ENCODE measurements at regions not wholly inside any gene's neighbourhood (a gene's known extent, or its start where the extent isn't known, plus 50 kb on each side); places are given as distances from the start of the nearest gene placed in this dataset.

- H3K4me2 ChIP-seq (ENCODE audit: low read length): no peak overlapping the region
- peak; percentile 22; the same call in 1 of the 2 replicates for TF ChIP-seq CTCF (IDR thresholded peaks at IDR 0.05; ENCODE audit: low read depth, low read length)
- TF ChIP-seq EZH2phosphoT487 (IDR thresholded peaks at IDR 0.05; ENCODE audit: low read depth): no peak
- no peaks in the 10 kb centered on the region for H3K9me3 ChIP-seq (ENCODE audit: insufficient read depth, low read length)
- H3K36me3 ChIP-seq (replicated peaks; ENCODE audit: low read depth, low read length): no peaks in the 10 kb centered on the region
- no peaks in the 10 kb centered on the region for H3K27me3 ChIP-seq (ENCODE audit: low read depth, low read length)
- no peak overlapping the region for H2AFZ ChIP-seq (ENCODE audit: low read depth, low read length)
- no peaks in the 10 kb centered on the region for H3K79me2 ChIP-seq (ENCODE audit: low read length)
- H3K27ac ChIP-seq (ENCODE audit: low read length): no peak overlapping the region
- H3K9ac ChIP-seq (ENCODE audit: low read length): no peak overlapping the region
- no peaks in the 10 kb centered on the region for H3K4me1 ChIP-seq (ENCODE audit: low read length)
- no peak overlapping the region for H3K4me3 ChIP-seq (ENCODE audit: low read length)
- no peaks in the 10 kb centered on the region for H4K20me1 ChIP-seq (ENCODE audit: insufficient read depth, low read length)
These were observed 318.9 kb upstream of the PBX1 start for GRCh38 chr1:164240081-164240480.

GRCh38 chr1:164250365-164250764 is 308.6 kb upstream of the PBX1 start:
- H3K27me3 ChIP-seq (ENCODE audit: low read depth, low read length): no peaks in the 10 kb centered on the region
- H3K4me3 ChIP-seq (ENCODE audit: low read length): no peak overlapping the region
- no peak overlapping the region for H3K9ac ChIP-seq (ENCODE audit: low read length)
- no peaks in the 10 kb centered on the region for H4K20me1 ChIP-seq (ENCODE audit: insufficient read depth, low read length)
- H3K9me3 ChIP-seq (ENCODE audit: insufficient read depth, low read length): 0 out of 2 replicates have a peak, but pooled peaks cover 4% of the 10 kb centered on the region
- no peak for TF ChIP-seq CTCF (IDR thresholded peaks at IDR 0.05; ENCODE audit: low read depth, low read length)
- no peak for TF ChIP-seq EZH2phosphoT487 (IDR thresholded peaks at IDR 0.05; ENCODE audit: low read depth)
- no peak overlapping the region for H2AFZ ChIP-seq (ENCODE audit: low read depth, low read length)
- no peak overlapping the region for H3K4me2 ChIP-seq (ENCODE audit: low read length)
- H3K79me2 ChIP-seq (ENCODE audit: low read length): no peaks in the 10 kb centered on the region
- H3K27ac ChIP-seq (ENCODE audit: low read length): no peak overlapping the region
- H3K4me1 ChIP-seq (ENCODE audit: low read length): no peaks in the 10 kb centered on the region
- H3K36me3 ChIP-seq (replicated peaks; ENCODE audit: low read depth, low read length): no peaks in the 10 kb centered on the region

- Histone ChIP-seq H3K9me3 (ENCODE audit: insufficient read depth, low read length) (0 out of 2 replicates have a peak, but pooled peaks cover 4% of the 10 kb centered on the region), H3K79me2 (ENCODE audit: low read length) (no peaks in the 10 kb centered on the region), H3K4me2 (ENCODE audit: low read length) (no peak overlapping the region), H4K20me1 (ENCODE audit: insufficient read depth, low read length) (no peaks in the 10 kb centered on the region), H3K4me1 (ENCODE audit: low read length) (no peaks in the 10 kb centered on the region), H3K27me3 (ENCODE audit: low read depth, low read length) (no peaks in the 10 kb centered on the region), H3K4me3 (ENCODE audit: low read length) (no peak overlapping the region), H3K27ac (ENCODE audit: low read length) (no peak overlapping the region), H3K9ac (ENCODE audit: low read length) (no peak overlapping the region), H3K36me3 (replicated peaks; ENCODE audit: low read depth, low read length) (no peaks in the 10 kb centered on the region), H2AFZ (ENCODE audit: low read depth, low read length) (no peak overlapping the region)
- no peak for TF ChIP-seq EZH2phosphoT487 (IDR thresholded peaks at IDR 0.05; ENCODE audit: low read depth)
- TF ChIP-seq CTCF (IDR thresholded peaks at IDR 0.05; ENCODE audit: low read depth, low read length): no peak
These were observed 302.5 kb upstream of the PBX1 start for GRCh38 chr1:164256456-164256855.

GRCh38 chr1:164261691-164262240 is 297.2 kb upstream of the PBX1 start:
- H4K20me1 ChIP-seq (ENCODE audit: insufficient read depth, low read length): no peaks in the 10 kb centered on the region
- no peaks in the 10 kb centered on the region for H3K9me3 ChIP-seq (ENCODE audit: insufficient read depth, low read length)
- H3K4me1 ChIP-seq (ENCODE audit: low read length): no peaks in the 10 kb centered on the region
- no peak overlapping the region for H3K4me3 ChIP-seq (ENCODE audit: low read length)
- H3K27ac ChIP-seq (ENCODE audit: low read length): no peak overlapping the region
- H3K4me2 ChIP-seq (ENCODE audit: low read length): no peak overlapping the region
- H3K9ac ChIP-seq (ENCODE audit: low read length): no peak overlapping the region
- H2AFZ ChIP-seq (ENCODE audit: low read depth, low read length): no peak overlapping the region
- H3K79me2 ChIP-seq (ENCODE audit: low read length): no peaks in the 10 kb centered on the region
- TF ChIP-seq CTCF (IDR thresholded peaks at IDR 0.05; ENCODE audit: low read depth, low read length) (no peak), EZH2phosphoT487 (IDR thresholded peaks at IDR 0.05; ENCODE audit: low read depth) (no peak)
- H3K36me3 ChIP-seq (replicated peaks; ENCODE audit: low read depth, low read length): no peaks in the 10 kb centered on the region
- H3K27me3 ChIP-seq (ENCODE audit: low read depth, low read length): no peaks in the 10 kb centered on the region
